ENCODE measurements at regions not wholly inside any gene's neighbourhood (a gene's known extent, or its start where the extent isn't known, plus 50 kb on each side); places are given as distances from the start of the nearest gene placed in this dataset.

DNA sequence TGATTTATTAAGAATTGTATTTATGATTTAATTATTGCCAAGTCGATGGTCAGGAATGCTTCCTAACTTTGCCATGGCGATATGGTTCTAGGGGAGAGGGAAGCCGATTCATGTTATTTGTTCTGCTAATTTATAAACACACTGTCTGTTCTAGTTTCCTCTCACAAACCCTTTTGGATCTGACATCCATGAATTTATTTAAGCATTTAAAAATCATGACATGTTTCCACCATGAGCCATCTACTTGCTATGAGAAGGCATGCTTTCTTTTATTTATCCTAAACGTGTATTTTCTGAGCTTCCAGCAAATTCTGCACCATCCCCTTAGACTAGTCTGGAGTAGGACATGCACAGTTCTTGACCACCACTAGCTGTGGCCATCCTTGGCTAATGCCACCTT is 136.6 kb upstream of the STC2 start:
- Histone ChIP-seq H3K4me2 (replicated peaks; ENCODE audit: extremely low read depth, low read length, poor library complexity, severe bottlenecking) (no peak overlapping the region), H3K27ac (ENCODE audit: low read depth in 1 of 2, low read length in 2 of 2) (no peak overlapping the region), H3K36me3 (replicated peaks in 1 of 2; ENCODE audit: control insufficient read depth in 1 of 2, insufficient read depth in 2 of 2, low read length in 2 of 2) (no peaks in the 10 kb centered on the region), H4K20me1 (ENCODE audit: insufficient read depth, low read length) (no peaks in the 10 kb centered on the region), H3K4me3 (replicated peaks in 1 of 3; ENCODE audit: low read depth in 2 of 3, low read length in 3 of 3) (no peak overlapping the region), H3K27me3 (ENCODE audit: control insufficient read depth in 2 of 2, insufficient read depth in 2 of 2, low read length in 2 of 2) (no peaks in the 10 kb centered on the region), H2AFZ (ENCODE audit: insufficient read depth, low read depth, low read length, poor library complexity, severe bottlenecking) (no peak overlapping the region), H3K9me3 (replicated peaks in 1 of 2; ENCODE audit: control insufficient read depth in 1 of 2, insufficient read depth in 1 of 2, low read length in 2 of 2) (peaks cover 10 to 21% of the 10 kb centered on the region in 2 donors), H3K4me1 (ENCODE audit: control insufficient read depth in 1 of 2, insufficient read depth in 2 of 2, low read length in 2 of 2) (no peaks in the 10 kb centered on the region), H3K9ac (ENCODE audit: insufficient read depth, low read length, poor library complexity, severe bottlenecking) (no peak overlapping the region), H3K79me2 (ENCODE audit: insufficient read depth, low read length) (no peaks in the 10 kb centered on the region)
- DNase-seq = no peak
- 83% methylated on average over 1 of the region's 4 CpGs for WGBS (ENCODE audit: insufficient coverage)
- H3K27me3 Mint-ChIP-seq (ENCODE audit: low read depth in 3 of 3) = peaks cover 2 to 17% (median 2%) of the 10 kb centered on the region in 3 donors
- TF ChIP-seq CTCF (IDR thresholded peaks at IDR 0.05) = no peak
- H3K36me3 Mint-ChIP-seq = no peaks in the 10 kb centered on the region
- H3K27ac Mint-ChIP-seq = no peak overlapping the region
- intact Hi-C loops (cut with micrococcal nuclease) = no loop called here
- peaks cover 5 to 22% (median 16%) of the 10 kb centered on the region in 7 donors for H3K9me3 Mint-ChIP-seq
- H3K4me1 Mint-ChIP-seq = no peaks in the 10 kb centered on the region
- no peak overlapping the region for H3K4me3 Mint-ChIP-seq

GRCh38 chr5:173463207-173463606 is 135.0 kb upstream of the STC2 start:
- no peak overlapping the region for H3K9ac ChIP-seq (ENCODE audit: insufficient read depth, low read length, poor library complexity, severe bottlenecking)
- no peaks in the 10 kb centered on the region for H3K79me2 ChIP-seq (ENCODE audit: insufficient read depth, low read length)
- no peak overlapping the region for H3K4me2 ChIP-seq (replicated peaks; ENCODE audit: extremely low read depth, low read length, poor library complexity, severe bottlenecking)
- Mint-ChIP-seq H3K4me1 (peaks cover 12% of the 10 kb centered on the region), H3K4me3 (no peak overlapping the region), H3K36me3 (no peaks in the 10 kb centered on the region), H3K27me3 (ENCODE audit: low read depth in 3 of 3) (peaks cover 0 to 14% (median 2%) of the 10 kb centered on the region in 3 donors), H3K9me3 (peaks cover 5 to 20% (median 16%) of the 10 kb centered on the region in 7 donors), H3K27ac (no peak overlapping the region)
- H3K27me3 ChIP-seq (ENCODE audit: control insufficient read depth in 2 of 2, insufficient read depth in 2 of 2, low read length in 2 of 2) = no peaks in the 10 kb centered on the region
- no peaks in the 10 kb centered on the region for H3K36me3 ChIP-seq (replicated peaks in 1 of 2; ENCODE audit: control insufficient read depth in 1 of 2, insufficient read depth in 2 of 2, low read length in 2 of 2)
- no peaks in the 10 kb centered on the region for H4K20me1 ChIP-seq (ENCODE audit: insufficient read depth, low read length)
- peaks cover 8 to 9% of the 10 kb centered on the region in 2 donors for H3K4me1 ChIP-seq (ENCODE audit: control insufficient read depth in 1 of 2, insufficient read depth in 2 of 2, low read length in 2 of 2)
- WGBS (ENCODE audit: insufficient coverage) = 80% methylated on average over 1 of the region's 3 CpGs
- peaks cover 10 to 21% of the 10 kb centered on the region in 2 donors for H3K9me3 ChIP-seq (replicated peaks in 1 of 2; ENCODE audit: control insufficient read depth in 1 of 2, insufficient read depth in 1 of 2, low read length in 2 of 2)
- no peak for TF ChIP-seq CTCF (IDR thresholded peaks at IDR 0.05)
- no peak overlapping the region for H3K4me3 ChIP-seq (replicated peaks in 1 of 3; ENCODE audit: low read depth in 2 of 3, low read length in 3 of 3)
- no peak for DNase-seq
- no peak overlapping the region for H2AFZ ChIP-seq (ENCODE audit: insufficient read depth, low read depth, low read length, poor library complexity, severe bottlenecking)
- intact Hi-C loops (cut with micrococcal nuclease) = no loop called here
- H3K27ac ChIP-seq (ENCODE audit: low read depth in 1 of 2, low read length in 2 of 2) = no peak overlapping the region
